ENCODE measurements at regions not wholly inside any gene's neighbourhood (a gene's known extent, or its start where the extent isn't known, plus 50 kb on each side); places are given as distances from the start of the nearest gene placed in this dataset.

DNA sequence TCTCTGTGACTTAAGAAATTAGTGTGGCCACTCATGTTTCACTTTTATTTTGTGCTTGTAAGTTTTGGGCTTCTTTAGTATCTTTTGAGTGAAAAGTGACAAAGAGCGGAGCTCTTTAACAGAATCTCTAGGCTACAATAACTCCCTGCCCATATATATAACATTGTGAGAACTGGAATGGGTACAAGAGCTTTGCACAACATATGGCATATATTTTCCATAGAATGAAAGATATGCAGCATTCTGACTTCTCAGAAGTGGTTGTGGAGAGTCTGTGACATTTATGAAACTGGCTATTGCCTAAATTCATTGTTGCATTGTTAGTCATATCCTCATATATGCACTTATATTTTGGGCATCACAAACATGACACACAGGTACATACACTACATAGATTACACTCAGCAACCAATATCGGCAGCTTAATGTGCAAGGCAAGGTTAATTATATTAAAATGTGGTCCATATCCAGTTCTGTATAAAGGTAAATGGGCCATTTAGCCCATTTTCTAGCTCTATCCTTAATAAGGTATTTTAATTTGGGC, 1148.2 kb downstream of the FAM181B start:
- POLR2A ChIA-PET, result no interaction called here
- Histone ChIP-seq H2AFZ (ENCODE audit: control insufficient read depth, low read depth, low read length) (no peak overlapping the region), H4K20me1 (ENCODE audit: control insufficient read depth, insufficient read depth) (no peaks in the 10 kb centered on the region), H3K9me3 (replicated peaks; ENCODE audit: control insufficient read depth, insufficient read depth, low read length) (no peaks in the 10 kb centered on the region), H3K4me3 (no peak overlapping the region), H3K4me1 (ENCODE audit: control insufficient read depth, insufficient read depth, low read length) (no peaks in the 10 kb centered on the region), H3K36me3 (ENCODE audit: control insufficient read depth in 2 of 2, insufficient read depth in 2 of 2, low read length in 1 of 2) (no peaks in the 10 kb centered on the region), H3K27me3 (replicated peaks in 1 of 2; ENCODE audit: control insufficient read depth in 2 of 2, insufficient read depth in 2 of 2, low read length in 1 of 2) (no peaks in the 10 kb centered on the region; a peak in 1 of 4 replicates), H3K79me2 (ENCODE audit: control insufficient read depth, insufficient read depth, low read length) (no peaks in the 10 kb centered on the region), H3K9ac (ENCODE audit: control insufficient read depth, insufficient read depth, low read length) (no peak overlapping the region), H3K4me2 (ENCODE audit: control insufficient read depth, insufficient read depth) (no peak overlapping the region), H3K27ac (ENCODE audit: control insufficient read depth, insufficient read depth) (no peak overlapping the region)
- no peak for ATAC-seq
- no TSS peak for BruUV-seq (replicated peaks)
- no peak for FAIRE-seq
- SMC1A ChIA-PET (ENCODE audit: uncharacterized antibody, unreplicated experiment), result interaction anchor here (1.4 kb wide), 1 partner anchor 14 kb away, joined by 3 read pairs; no protein-coding TSS in a partner anchor
- intact Hi-C loops (cut with micrococcal nuclease; ENCODE audit: unreplicated experiment) (no loop called here), in situ Hi-C loops (cut with MboI) (no loop called here)
- RAD21 ChIA-PET (ENCODE audit: unreplicated experiment), result no interaction called here
- DNase-seq (ENCODE audit: low read depth, low spot score), result no peak
- WGBS (ENCODE audit: insufficient coverage, insufficient replicate concordance, low lambda C conversion rate, missing lambda C conversion rate), result 65% methylated on average over 2 of the region's 2 CpGs
- CTCF ChIA-PET, result interaction anchor here (0.7 kb wide), 1 partner anchor 14 kb away, joined by 3 read pairs; no protein-coding TSS in a partner anchor
- TF ChIP-seq EED (IDR thresholded peaks at IDR 0.05; ENCODE audit: low read depth), result no peak
- TF ChIP-seq JUNB (IDR thresholded peaks at IDR 0.05), result no peak
- TF ChIP-seq SMARCA5 (IDR thresholded peaks at IDR 0.05), result no peak
- TF ChIP-seq MYB (IDR thresholded peaks at IDR 0.05; ENCODE audit: borderline replicate concordance, low read depth, low read length), result no peak
- no peak for TF ChIP-seq LARP7 (IDR thresholded peaks at IDR 0.05)
- TF ChIP-seq RFX5 (IDR thresholded peaks at IDR 0.05; ENCODE audit: low read depth, low read length), result no peak
- TF ChIP-seq NBN (IDR thresholded peaks at IDR 0.05), result no peak
- TF ChIP-seq KDM1A (IDR thresholded peaks at IDR 0.05; ENCODE audit: borderline replicate concordance), result no peak
- no peak for TF ChIP-seq CBX5 (IDR thresholded peaks at IDR 0.05; ENCODE audit: low read depth)
- TF ChIP-seq, protein P1, sequence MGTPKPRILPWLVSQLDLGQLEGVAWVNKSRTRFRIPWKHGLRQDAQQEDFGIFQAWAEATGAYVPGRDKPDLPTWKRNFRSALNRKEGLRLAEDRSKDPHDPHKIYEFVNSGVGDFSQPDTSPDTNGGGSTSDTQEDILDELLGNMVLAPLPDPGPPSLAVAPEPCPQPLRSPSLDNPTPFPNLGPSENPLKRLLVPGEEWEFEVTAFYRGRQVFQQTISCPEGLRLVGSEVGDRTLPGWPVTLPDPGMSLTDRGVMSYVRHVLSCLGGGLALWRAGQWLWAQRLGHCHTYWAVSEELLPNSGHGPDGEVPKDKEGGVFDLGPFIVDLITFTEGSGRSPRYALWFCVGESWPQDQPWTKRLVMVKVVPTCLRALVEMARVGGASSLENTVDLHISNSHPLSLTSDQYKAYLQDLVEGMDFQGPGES (IDR thresholded peaks at IDR 0.05), result no peak
- TF ChIP-seq, protein P2, sequence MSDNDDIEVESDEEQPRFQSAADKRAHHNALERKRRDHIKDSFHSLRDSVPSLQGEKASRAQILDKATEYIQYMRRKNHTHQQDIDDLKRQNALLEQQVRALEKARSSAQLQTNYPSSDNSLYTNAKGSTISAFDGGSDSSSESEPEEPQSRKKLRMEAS (IDR thresholded peaks at IDR 0.05; ENCODE audit: low read depth, low read length), result no peak
- TF ChIP-seq ZSCAN29 (IDR thresholded peaks at IDR 0.05), result no peak
- no peak for TF ChIP-seq ETV6 (conservative IDR thresholded peaks at IDR 0.05 in 1 of 2, IDR thresholded peaks at IDR 0.05 in 1 of 2; ENCODE audit: borderline replicate concordance in 1 of 2, low read depth in 1 of 2)
- TF ChIP-seq CHD4 (IDR thresholded peaks at IDR 0.05), result no peak
- TF ChIP-seq CREM (IDR thresholded peaks at IDR 0.05; ENCODE audit: low read depth), result no peak
- no peak for TF ChIP-seq KAT2A (conservative IDR thresholded peaks at IDR 0.05; ENCODE audit: control insufficient read depth, low read depth, low read length)
- TF ChIP-seq POU2F2 (IDR thresholded peaks at IDR 0.05; ENCODE audit: borderline replicate concordance, low read depth, low read length), result no peak
- no peak for TF ChIP-seq TCF3 (IDR thresholded peaks at IDR 0.05; ENCODE audit: borderline replicate concordance, insufficient read depth, low read depth, low read length)
